NCI-H2196 treated with DMSO at 0.1 percent for 48 hours (cell line): ENCODE measurements at regions not wholly inside any gene's neighbourhood (a gene's known extent, or its start where the extent isn't known, plus 50 kb on each side); places are given as distances from the start of the nearest gene placed in this dataset.
"Not testable (repeated sequence)": the region's sequence is repeated elsewhere in the genome, so short reads cannot be mapped to it uniquely, and the experiment has no call there.

Experiments used
- DNase-seq: peaks from one replicate; lab custom pipeline; 2025; ENCODE audit not compliant: unreplicated experiment; lab: John Stamatoyannopoulos, UW

- DNase-seq: no peak
These were observed 1679.9 kb upstream of the FLRT2 start for GRCh38 chr14:83850092-83850491.

- DNase-seq: no peak
These were observed 1673.6 kb upstream of the FLRT2 start for GRCh38 chr14:83856334-83856733.

- DNase-seq: no peak
These were observed 1669.3 kb upstream of the FLRT2 start for GRCh38 chr14:83860631-83861155.

- DNase-seq: no peak
These were observed 1666.7 kb upstream of the FLRT2 start for GRCh38 chr14:83863042-83863774.

GRCh38 chr14:83864106-83864505 lies 1665.8 kb upstream of the FLRT2 start:
- DNase-seq: no peak

- no peak for DNase-seq
These were observed 1662.2 kb upstream of the FLRT2 start for GRCh38 chr14:83867566-83868225.

GRCh38 chr14:83870546-83871270 lies 1659.2 kb upstream of the FLRT2 start:
- no peak for DNase-seq

- no peak for DNase-seq
These were observed 1656.3 kb upstream of the FLRT2 start for GRCh38 chr14:83873669-83874068.

- no peak for DNase-seq
These were observed 1655.3 kb upstream of the FLRT2 start for GRCh38 chr14:83874662-83875061.

GRCh38 chr14:83883732-83884131 lies 1646.2 kb upstream of the FLRT2 start:
- DNase-seq: no peak

GRCh38 chr14:83885837-83886293 lies 1644.1 kb upstream of the FLRT2 start:
- no peak for DNase-seq

- DNase-seq: no peak
These were observed 1642.1 kb upstream of the FLRT2 start for GRCh38 chr14:83887866-83888265.

GRCh38 chr14:83893447-83893846 lies 1636.5 kb upstream of the FLRT2 start:
- DNase-seq: no peak

GRCh38 chr14:83894568-83894967 lies 1635.4 kb upstream of the FLRT2 start:
- DNase-seq: no peak

GRCh38 chr14:83898558-83898957 lies 1631.4 kb upstream of the FLRT2 start:
- DNase-seq: not testable (repeated sequence)

- DNase-seq: no peak
These were observed 1630.2 kb upstream of the FLRT2 start for GRCh38 chr14:83899706-83900105.

GRCh38 chr14:83905157-83905556 lies 1624.8 kb upstream of the FLRT2 start:
- no peak for DNase-seq

- no peak for DNase-seq
These were observed 1621.5 kb upstream of the FLRT2 start for GRCh38 chr14:83908419-83908818.

- DNase-seq: no peak
These were observed 1620.4 kb upstream of the FLRT2 start for GRCh38 chr14:83909507-83909906.

- DNase-seq: no peak
These were observed 1617.8 kb upstream of the FLRT2 start for GRCh38 chr14:83912032-83912642.

- no peak for DNase-seq
These were observed 1616.5 kb upstream of the FLRT2 start for GRCh38 chr14:83913476-83913875.
